Activated CD8-positive, alpha-beta memory T cell treated with anti-CD3 and anti-CD28 coated beads for 48 hours (primary cell): ENCODE measurements at regions not wholly inside any gene's neighbourhood (a gene's known extent, or its start where the extent isn't known, plus 50 kb on each side); places are given as distances from the start of the nearest gene placed in this dataset.
"Not testable (repeated sequence)": the region's sequence is repeated elsewhere in the genome, so short reads cannot be mapped to it uniquely, and the experiment has no call there.

ENCODE experiments used
- DNase-seq, 3 experiments: peaks; one replicate each; pipeline ENCODE4 v3.0.0-alpha.2; 2020; ENCODE audit warnings: low read depth in 2 of 3, low spot score in 2 of 3

DNA sequence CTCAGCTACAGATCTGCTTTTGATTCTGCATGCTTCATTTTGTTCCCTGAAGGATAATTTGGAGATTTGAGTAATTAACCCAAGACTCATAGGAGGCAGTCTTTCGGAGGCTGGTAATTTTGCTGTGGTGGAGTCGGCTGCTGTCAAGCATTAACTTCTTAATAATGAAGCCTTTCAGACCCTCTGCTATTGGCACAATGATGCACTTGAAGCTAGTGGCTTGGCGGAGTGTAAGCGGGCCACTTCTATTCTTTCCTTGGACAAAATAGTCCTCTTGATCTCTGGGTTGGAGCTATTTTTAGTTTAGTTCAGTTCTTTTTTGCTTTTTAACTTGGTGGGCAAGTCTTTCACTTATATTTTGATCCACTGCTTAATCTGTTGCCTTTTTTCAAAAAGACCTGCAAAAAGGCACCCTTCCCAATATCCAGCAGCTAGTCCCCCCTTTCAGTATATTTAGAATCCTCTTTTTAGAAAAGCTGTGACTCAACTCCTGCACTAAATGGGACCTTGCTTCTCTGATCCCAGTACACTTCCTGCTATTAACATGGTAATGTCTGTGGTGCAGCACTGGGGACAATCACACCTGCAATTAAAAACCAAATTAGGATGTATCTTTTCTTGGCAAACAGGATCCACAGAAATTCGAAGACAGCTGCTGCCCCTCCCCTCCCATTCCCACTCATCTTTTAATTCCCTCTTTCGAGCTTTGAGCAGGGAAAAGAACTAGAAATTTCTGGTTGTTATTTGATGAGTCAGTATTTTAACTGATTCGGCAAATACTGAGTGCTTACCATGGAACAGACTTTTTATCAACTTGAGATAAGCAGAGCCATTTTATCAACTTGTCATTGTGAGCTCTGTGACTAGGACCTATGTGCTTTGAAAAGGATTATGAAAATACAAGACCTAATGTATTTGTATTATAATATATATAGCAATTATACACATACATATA, 169.4 kb upstream of the ANKRD55 start:
- no peak for DNase-seq

- DNase-seq, result not testable (repeated sequence)
Observed at GRCh38 chr5:56397796-56398195, 164.7 kb upstream of the ANKRD55 start.

DNA sequence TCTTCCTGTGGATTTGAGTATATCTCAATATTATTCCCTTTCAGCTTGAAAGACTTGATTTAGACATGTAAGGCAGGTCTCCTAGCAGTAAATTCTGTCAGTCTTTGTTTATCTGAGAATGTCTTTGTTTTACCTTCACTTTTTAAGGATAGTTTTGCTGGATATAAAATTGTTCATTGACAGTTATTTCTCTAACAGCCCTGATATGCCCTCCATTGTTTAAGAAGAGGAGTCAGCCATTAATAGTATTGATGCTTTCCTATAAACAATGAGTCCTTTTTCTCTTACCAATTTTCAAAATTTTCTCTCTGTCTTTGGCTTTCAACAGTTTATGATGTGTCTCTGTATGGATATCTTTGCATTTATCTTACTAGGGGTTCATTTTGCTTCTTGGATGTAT, 163.5 kb upstream of the ANKRD55 start:
- DNase-seq, result no peak

DNA sequence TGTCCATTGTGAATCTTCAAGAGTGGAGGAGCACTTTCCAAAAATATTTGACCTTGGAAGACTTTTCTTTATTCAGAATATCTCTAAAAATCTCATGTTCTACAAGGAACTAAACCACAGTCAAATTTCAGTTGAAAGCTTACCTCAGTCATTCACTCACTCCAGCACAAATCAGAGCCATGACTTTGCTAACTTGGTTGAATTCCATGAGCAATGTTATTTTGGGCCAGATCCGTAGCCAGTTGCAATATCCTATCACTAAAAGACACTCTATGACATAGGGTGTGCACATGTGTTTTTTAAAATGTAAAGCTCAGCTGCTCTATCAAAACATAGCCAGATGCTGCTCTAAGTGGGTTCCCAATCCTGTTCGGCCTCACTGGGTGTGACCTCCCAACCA, 156.1 kb upstream of the ANKRD55 start:
- DNase-seq, result no peak

DNA sequence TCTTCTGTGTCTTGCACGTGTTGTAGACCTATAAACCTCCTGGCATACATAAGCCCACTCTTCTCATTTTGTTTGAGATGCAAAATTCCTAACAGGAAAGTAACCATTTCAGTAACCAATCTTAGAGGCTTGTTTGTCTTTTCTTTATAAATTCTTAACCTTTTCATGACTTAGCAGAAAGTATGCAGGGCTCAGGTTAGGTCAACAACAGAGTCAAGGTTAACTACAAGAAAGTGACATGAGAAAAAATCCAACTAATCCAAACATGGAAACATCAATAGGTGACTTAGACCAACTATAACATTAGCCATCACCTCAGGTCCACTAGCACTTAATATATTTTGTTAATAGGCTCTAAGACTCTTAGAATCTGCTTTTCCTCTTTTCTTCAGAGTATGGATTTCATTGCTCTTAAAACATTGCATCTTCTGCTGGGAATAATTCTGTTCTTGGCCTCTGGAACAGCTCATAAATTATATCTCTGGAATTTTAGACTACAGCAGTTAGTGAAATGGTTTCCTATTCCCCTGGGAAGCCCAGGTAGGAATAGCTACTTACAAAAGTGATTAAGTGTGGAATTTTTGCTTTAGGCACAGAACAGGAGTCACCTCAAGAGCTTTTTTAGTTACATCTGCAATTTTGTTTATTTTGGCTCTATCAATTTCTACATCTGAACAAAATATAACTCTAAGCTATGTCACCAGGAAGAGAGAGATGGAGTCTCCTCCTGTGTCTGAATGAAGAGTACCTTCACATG, 155.3 kb upstream of the ANKRD55 start:
- no peak for DNase-seq

- no peak for DNase-seq
Observed at GRCh38 chr5:56386046-56386445, 152.9 kb upstream of the ANKRD55 start.

- DNase-seq, result no peak
Observed at GRCh38 chr5:56384186-56384585, 151.1 kb upstream of the ANKRD55 start.

DNA sequence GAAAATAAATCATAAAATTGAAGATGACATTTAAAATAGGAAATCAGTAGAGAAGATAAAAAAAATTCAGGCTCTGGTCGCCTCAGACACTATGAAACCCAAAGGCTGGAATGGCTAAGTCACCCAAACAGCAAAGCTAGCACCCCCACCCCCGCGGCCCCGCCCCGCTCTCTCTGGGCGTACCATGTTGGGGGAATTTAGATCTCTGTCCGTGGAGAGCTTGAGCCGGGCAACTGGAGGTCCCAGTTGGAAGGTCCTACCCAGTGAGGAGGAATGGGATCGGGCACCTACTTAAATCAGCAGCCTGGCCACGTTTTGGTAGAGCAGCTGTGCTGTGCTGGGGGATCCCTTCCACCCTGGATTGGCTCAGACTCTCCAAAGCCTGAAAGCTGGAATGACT, 150.6 kb upstream of the ANKRD55 start:
- DNase-seq, result no peak

DNA sequence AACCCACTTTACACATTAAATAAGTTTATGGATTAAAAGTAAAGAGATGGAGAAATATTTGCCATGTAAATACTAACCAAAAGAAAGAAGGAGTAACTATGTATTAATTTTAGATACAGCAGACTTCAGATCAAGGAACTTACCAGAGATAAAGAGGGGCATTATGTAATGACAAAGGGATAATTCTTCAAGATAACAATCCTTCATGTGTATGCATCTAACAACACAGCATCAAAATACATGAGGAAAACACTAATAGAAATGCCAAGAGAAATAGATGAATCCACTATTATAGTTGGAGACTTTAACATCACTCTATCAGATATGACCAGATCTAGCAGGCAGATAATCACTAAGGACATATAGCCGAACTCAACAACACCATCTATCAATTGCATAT, 149.8 kb upstream of the ANKRD55 start:
- no peak for DNase-seq

DNA sequence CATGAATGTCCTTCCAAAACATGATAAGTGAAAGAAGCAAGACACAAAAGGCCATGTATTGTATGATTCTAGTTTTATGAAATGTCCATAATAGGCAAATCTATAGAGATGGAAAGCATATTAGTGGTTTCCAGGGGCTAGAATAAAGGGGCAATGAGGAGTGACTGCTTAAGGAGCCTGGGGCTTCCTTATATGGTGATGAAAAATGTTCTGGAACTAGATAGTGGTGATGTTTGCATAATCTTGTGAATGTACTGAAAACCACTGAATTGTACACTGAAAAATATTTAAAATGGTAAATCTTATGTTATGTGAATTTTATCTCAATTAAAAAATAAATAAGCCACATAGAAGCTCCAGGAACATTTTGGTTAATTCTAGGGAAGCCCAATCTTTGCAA, 144.4 kb upstream of the ANKRD55 start:
- DNase-seq, result no peak

GRCh38 chr5:56376128-56376527, 143.0 kb upstream of the ANKRD55 start:
- no peak for DNase-seq

DNA sequence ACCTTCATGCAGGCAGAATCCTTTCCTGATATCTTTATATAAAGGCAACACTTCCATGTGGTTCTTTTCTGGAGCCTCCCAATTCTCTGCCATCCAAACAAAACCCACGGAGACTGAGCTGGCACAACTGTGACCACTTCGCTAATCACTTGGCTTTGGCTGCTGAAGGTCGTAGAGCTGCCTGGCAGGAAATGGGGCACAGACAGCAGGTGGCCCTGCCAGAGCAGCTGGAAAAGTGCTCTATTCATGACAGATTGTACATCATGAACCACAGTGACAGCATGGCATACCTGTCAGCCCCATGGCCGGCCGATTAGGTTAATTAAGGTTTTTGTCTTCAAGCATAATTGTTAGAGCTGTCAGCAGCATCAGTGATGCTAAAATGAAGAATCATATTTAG, 141.9 kb upstream of the ANKRD55 start:
- DNase-seq, result no peak

- DNase-seq, result not testable (repeated sequence)
Observed at GRCh38 chr5:56372491-56372890, 139.4 kb upstream of the ANKRD55 start.

- no peak for DNase-seq
Observed at GRCh38 chr5:56369361-56369811, 136.3 kb upstream of the ANKRD55 start.

- DNase-seq, result no peak
Observed at GRCh38 chr5:56367748-56368147, 134.6 kb upstream of the ANKRD55 start.

- DNase-seq, result no peak
Observed at GRCh38 chr5:56366986-56367385, 133.9 kb upstream of the ANKRD55 start.

- DNase-seq, result no peak
Observed at GRCh38 chr5:56361398-56361797, 128.3 kb upstream of the ANKRD55 start.

DNA sequence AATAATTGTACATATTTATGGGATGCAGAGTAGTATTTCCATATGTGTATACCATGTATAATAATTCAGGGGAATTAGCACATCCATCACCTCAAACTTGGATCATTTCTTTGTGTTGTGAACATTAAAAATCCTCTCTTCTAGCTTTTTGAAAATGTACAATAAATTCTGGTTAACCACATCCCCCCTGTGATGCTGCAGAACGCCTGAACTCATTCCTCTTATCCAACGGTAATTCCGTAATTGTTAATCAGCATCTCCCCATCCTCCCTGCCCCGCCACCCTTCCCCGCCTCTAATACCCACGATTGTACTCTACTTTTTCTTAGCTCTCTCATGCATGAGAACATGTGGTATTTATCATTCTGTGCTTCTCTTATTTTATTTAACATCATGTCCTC, 127.7 kb upstream of the ANKRD55 start:
- no peak for DNase-seq

GRCh38 chr5:56359809-56360685, 126.9 kb upstream of the ANKRD55 start:
- DNase-seq, result no peak

GRCh38 chr5:56358703-56359681, 125.9 kb upstream of the ANKRD55 start:
- no peak for DNase-seq
